IMR-90 (cell line): ENCODE measurements at regions not wholly inside any gene's neighbourhood (a gene's known extent, or its start where the extent isn't known, plus 50 kb on each side); places are given as distances from the start of the nearest gene placed in this dataset.

Experiments used
- ATAC-seq: fragments of 200-7000 bp; cut with Tn5 transposase; 2 replicates; pipeline ENCODE4 v1.9.1; 2020; ENCODE audit warnings: low read depth, mild to moderate bottlenecking, moderate library complexity
- BruUV-seq: library from RNA; stranded (reverse); fragments of 400-500 nt; replicated peaks from 2 replicates; lab custom pipeline; 2021; lab: Mats Ljungman, UMichigan
- CTCF ChIA-PET: fragments of 300-600 bp; formaldehyde crosslinking; extraction: SDS; loops from one replicate; lab custom pipeline; 2021; ENCODE audit warnings: antibody characterized with exemption; lab: Yijun Ruan, JAX
- POLR2A ChIA-PET: fragments of 300-600 bp; sonication (Branson Sonifier 250); formaldehyde crosslinking; loops from one replicate; lab custom pipeline; 2022; ENCODE audit warnings: antibody characterized with exemption; ENCODE audit not compliant: unreplicated experiment; lab: Charles Lee
- DNase-seq: peaks from one replicate; pipeline ENCODE4 v3.0.0; 2013
- H2AFZ ChIP-seq: replicated peaks from 2 replicates; pipeline ENCODE3; 2013; ENCODE audit warnings: low read length, mild to moderate bottlenecking; ENCODE audit not compliant: poor library complexity
- H2AK5ac ChIP-seq: 2 replicates; pipeline ENCODE4 v1.6.1; 2013; ENCODE audit warnings: low read depth, low read length, inconsistent platforms
- H2AK9ac ChIP-seq: replicated peaks from 2 replicates; pipeline ENCODE3; 2013; ENCODE audit warnings: mild to moderate bottlenecking, low read depth, low read length, moderate library complexity; ENCODE audit not compliant: poor library complexity
- H2BK120ac ChIP-seq: 2 replicates; pipeline ENCODE4 v1.6.1; 2013; ENCODE audit warnings: low read depth, low read length, inconsistent platforms
- H2BK15ac ChIP-seq: 3 replicates; pipeline ENCODE4 v1.6.1; 2013; ENCODE audit warnings: low read depth, low read length, inconsistent platforms
- H2BK20ac ChIP-seq: 2 replicates; pipeline ENCODE4 v1.6.1; 2013; ENCODE audit warnings: low read depth, mild to moderate bottlenecking, inconsistent platforms, low read length, moderate library complexity
- H2BK5ac ChIP-seq: 2 replicates; pipeline ENCODE4 v1.6.1; 2013; ENCODE audit warnings: mild to moderate bottlenecking, low read depth, low read length, inconsistent platforms; ENCODE audit not compliant: poor library complexity, severe bottlenecking
- H3K14ac ChIP-seq: replicated peaks from 2 replicates; pipeline ENCODE4 v1.6.1; 2013; ENCODE audit warnings: low read depth, low read length, inconsistent platforms
- H3K18ac ChIP-seq: 2 replicates; pipeline ENCODE4 v1.6.1; 2013; ENCODE audit warnings: low read depth, low read length, control low read depth
- H3K23ac ChIP-seq: 2 replicates; pipeline ENCODE4 v1.6.1; 2013; ENCODE audit warnings: low read depth, low read length, inconsistent platforms
- H3K27ac ChIP-seq: 2 replicates; pipeline ENCODE4 v1.5.1; 2013; ENCODE audit warnings: mild to moderate bottlenecking, control low read depth, low read length; ENCODE audit not compliant: insufficient read depth
- H3K27me3 ChIP-seq: 2 replicates; pipeline ENCODE4 v1.6.1; 2013; ENCODE audit warnings: low read length; ENCODE audit not compliant: control insufficient read depth, insufficient read depth
- H3K36me3 ChIP-seq: 2 replicates; pipeline ENCODE4 v1.6.1; 2013; ENCODE audit warnings: low read length, mixed read lengths; ENCODE audit not compliant: control insufficient read depth, insufficient read depth
- H3K4ac ChIP-seq: 2 replicates; pipeline ENCODE4 v1.6.1; 2013; ENCODE audit warnings: low read depth, low read length, inconsistent platforms
- H3K4me1 ChIP-seq: 2 replicates; pipeline ENCODE4 v1.6.1; 2013; ENCODE audit warnings: low read length, mixed read lengths; ENCODE audit not compliant: control insufficient read depth, insufficient read depth
- H3K4me2 ChIP-seq: 2 replicates; pipeline ENCODE4 v1.6.1; 2013; ENCODE audit warnings: low read depth, mild to moderate bottlenecking, control low read depth, low read length, moderate library complexity
- H3K4me3 ChIP-seq: 2 replicates; pipeline ENCODE4 v1.5.1; 2013; ENCODE audit warnings: low read depth, mild to moderate bottlenecking, control low read depth, low read length, moderate library complexity; ENCODE audit not compliant: insufficient read depth
- H3K56ac ChIP-seq: 2 replicates; pipeline ENCODE4 v1.6.1; 2013; ENCODE audit warnings: low read length, inconsistent platforms; ENCODE audit not compliant: insufficient read depth; ENCODE audit errors: extremely low read depth
- H3K79me1 ChIP-seq, 2 experiments: 2 replicates each; pipeline ENCODE4 v1.6.1; 2013; ENCODE audit warnings: low read length in 2 of 2, inconsistent platforms in 1 of 2, low read depth in 1 of 2
- H3K9ac ChIP-seq: 2 replicates; pipeline ENCODE4 v1.6.1; 2013; ENCODE audit warnings: low read depth, low read length, control low read depth
- H3K9me1 ChIP-seq: 2 replicates; pipeline ENCODE4 v1.6.1; 2013; ENCODE audit warnings: low read length, inconsistent platforms; ENCODE audit not compliant: insufficient read depth
- H3K9me3 ChIP-seq: 2 replicates; pipeline ENCODE4 v1.6.1; 2013; ENCODE audit warnings: low read length; ENCODE audit not compliant: control insufficient read depth, insufficient read depth
- H4K20me1 ChIP-seq: 2 replicates; pipeline ENCODE4 v1.6.1; 2013; ENCODE audit warnings: low read length, inconsistent platforms; ENCODE audit not compliant: insufficient read depth
- H4K5ac ChIP-seq: 2 replicates; pipeline ENCODE4 v1.6.1; 2013; ENCODE audit warnings: mild to moderate bottlenecking, low read depth, low read length, control low read depth
- H4K8ac ChIP-seq, 2 experiments: 2 replicates each; pipeline ENCODE4 v1.6.1; 2013; ENCODE audit warnings: low read depth in 2 of 2, low read length in 2 of 2, control low read depth in 1 of 2, inconsistent platforms in 1 of 2
- H4K91ac ChIP-seq: 2 replicates; pipeline ENCODE4 v1.6.1; 2013; ENCODE audit warnings: low read depth, low read length, inconsistent platforms; ENCODE audit not compliant: insufficient read depth
- BHLHE40 ChIP-seq: fragments of 150-350 bp; IDR thresholded peaks from 2 replicates; pipeline ENCODE4 v1.6.1; 2016; ENCODE audit warnings: mild to moderate bottlenecking, low read depth, low read length
- CEBPB ChIP-seq: IDR thresholded peaks from 2 replicates; pipeline ENCODE4 v1.6.1; 2012; ENCODE audit warnings: low read depth, low read length, improper control_type of control experiment
- CHD1 ChIP-seq: IDR thresholded peaks from 2 replicates; pipeline ENCODE4 v1.6.1; 2012; ENCODE audit warnings: low read depth, low read length, improper control_type of control experiment
- ELK1 ChIP-seq: fragments of 150-350 bp; IDR thresholded peaks from 2 replicates; pipeline ENCODE4 v1.6.1; 2016; ENCODE audit warnings: low read depth, mild to moderate bottlenecking, low read length, moderate library complexity, borderline replicate concordance
- FOS ChIP-seq: fragments of 150-350 bp; IDR thresholded peaks from 2 replicates; pipeline ENCODE4 v1.6.1; 2016; ENCODE audit warnings: low read depth, low read length
- MAFK ChIP-seq: IDR thresholded peaks from 2 replicates; pipeline ENCODE4 v1.6.1; 2012; ENCODE audit warnings: low read depth, low read length, improper control_type of control experiment
- MXI1 ChIP-seq: IDR thresholded peaks from 2 replicates; pipeline ENCODE4 v1.6.1; 2012; ENCODE audit warnings: low read depth, mild to moderate bottlenecking, low read length, moderate library complexity, borderline replicate concordance
- NFE2L2 ChIP-seq: fragments of 150-350 bp; IDR thresholded peaks from 2 replicates; pipeline ENCODE4 v1.6.1; 2016; ENCODE audit warnings: low read depth, mild to moderate bottlenecking, low read length
- POLR2A ChIP-seq: IDR thresholded peaks from 2 replicates; pipeline ENCODE4 v1.6.1; 2012; ENCODE audit warnings: mild to moderate bottlenecking, low read depth, low read length
- RAD21 ChIP-seq: IDR thresholded peaks from 2 replicates; pipeline ENCODE4 v1.6.1; 2012; ENCODE audit warnings: low read length, improper control_type of control experiment
- RCOR1 ChIP-seq: IDR thresholded peaks from 2 replicates; pipeline ENCODE4 v1.6.1; 2012; ENCODE audit warnings: mild to moderate bottlenecking, low read length, improper control_type of control experiment; ENCODE audit not compliant: insufficient replicate concordance
- RFX5 ChIP-seq: IDR thresholded peaks from 2 replicates; pipeline ENCODE4 v1.8.0; 2012; ENCODE audit warnings: low read depth, mild to moderate bottlenecking, low read length, moderate library complexity
- SMC3 ChIP-seq: fragments of 150-350 bp; IDR thresholded peaks from 2 replicates; pipeline ENCODE4 v1.6.1; 2016; ENCODE audit warnings: low read depth, mild to moderate bottlenecking, antibody characterized with exemption, low read length, moderate library complexity
- USF2 ChIP-seq: fragments of 150-350 bp; IDR thresholded peaks from 2 replicates; pipeline ENCODE4 v1.6.1; 2017; ENCODE audit warnings: mild to moderate bottlenecking, antibody characterized with exemption, low read length, low read depth
- whole genome bisulfite sequencing, 2 experiments: methylation state at CpG; one replicate each; pipeline versions ENCODE4 v1.1.5 to v1.1.7; 2013; ENCODE audit warnings: missing lambda C conversion rate in 2 of 2; ENCODE audit not compliant: insufficient read length in 1 of 2; ENCODE audit errors: extremely low coverage in 2 of 2; 5-methylcytosine and 5-hydroxymethylcytosine counted together
- dilution Hi-C: fragments of 300-500 bp; cut with HindIII; formaldehyde crosslinking; loops from one replicate; pipeline ENCODE4 v1.14.3; 2018; ENCODE audit warnings: low sequenced_read_pairs; ENCODE audit not compliant: unreplicated experiment
- in situ Hi-C: fragments of 300-500 bp; cut with MboI; formaldehyde crosslinking; loops from 3 replicates; pipeline ENCODE4 v1.14.3; 2019; ENCODE audit warnings: low sequenced_read_pairs, inconsistent platforms, mixed read lengths
- intact Hi-C: fragments of 100-400 bp; cut with micrococcal nuclease; formaldehyde crosslinking; loops from 2 replicates; pipeline ENCODE4 v1.10.0; 2022

DNA sequence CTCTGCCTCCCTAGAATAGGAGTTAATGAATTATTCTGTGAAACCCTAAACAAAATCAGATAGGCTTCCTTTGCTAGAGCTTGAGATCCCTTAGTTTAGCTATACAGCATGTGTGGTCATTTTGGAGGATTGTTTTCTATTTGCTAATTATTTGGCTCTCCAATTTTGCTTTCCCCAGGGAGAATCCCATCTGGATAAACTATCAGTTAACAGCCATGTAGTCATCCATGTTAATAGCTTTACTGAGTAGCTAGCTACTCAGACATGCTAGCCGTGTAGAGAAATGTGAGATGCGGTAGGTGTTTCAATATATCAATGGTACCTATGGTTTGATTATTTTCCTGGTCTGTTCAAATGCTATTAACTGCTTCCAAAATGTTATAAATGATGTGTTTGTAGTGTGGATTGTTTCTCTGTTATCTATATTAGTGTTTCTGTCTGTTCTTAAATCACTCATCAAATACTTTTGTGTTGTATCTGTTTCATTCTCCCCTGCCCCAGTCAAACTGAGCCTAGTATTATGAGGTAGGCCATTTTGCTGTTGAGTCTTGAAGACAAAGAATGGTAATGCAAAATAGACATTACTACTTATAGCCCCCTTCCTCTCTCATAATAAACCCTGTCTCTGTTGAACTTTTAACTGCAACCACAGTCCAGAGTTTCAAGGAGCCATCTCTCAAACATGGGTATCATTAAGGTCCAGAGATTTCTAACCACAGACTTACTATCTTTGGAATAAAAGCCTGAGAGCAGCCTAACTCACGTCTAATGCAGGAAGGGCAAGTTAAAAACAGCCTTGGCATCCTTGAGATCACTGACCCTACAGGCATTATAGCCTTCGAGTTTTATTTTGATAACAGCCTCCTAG is 56.1 kb upstream of the GRAMD1B start (continued):
- TF ChIP-seq RAD21 = no peak

DNA sequence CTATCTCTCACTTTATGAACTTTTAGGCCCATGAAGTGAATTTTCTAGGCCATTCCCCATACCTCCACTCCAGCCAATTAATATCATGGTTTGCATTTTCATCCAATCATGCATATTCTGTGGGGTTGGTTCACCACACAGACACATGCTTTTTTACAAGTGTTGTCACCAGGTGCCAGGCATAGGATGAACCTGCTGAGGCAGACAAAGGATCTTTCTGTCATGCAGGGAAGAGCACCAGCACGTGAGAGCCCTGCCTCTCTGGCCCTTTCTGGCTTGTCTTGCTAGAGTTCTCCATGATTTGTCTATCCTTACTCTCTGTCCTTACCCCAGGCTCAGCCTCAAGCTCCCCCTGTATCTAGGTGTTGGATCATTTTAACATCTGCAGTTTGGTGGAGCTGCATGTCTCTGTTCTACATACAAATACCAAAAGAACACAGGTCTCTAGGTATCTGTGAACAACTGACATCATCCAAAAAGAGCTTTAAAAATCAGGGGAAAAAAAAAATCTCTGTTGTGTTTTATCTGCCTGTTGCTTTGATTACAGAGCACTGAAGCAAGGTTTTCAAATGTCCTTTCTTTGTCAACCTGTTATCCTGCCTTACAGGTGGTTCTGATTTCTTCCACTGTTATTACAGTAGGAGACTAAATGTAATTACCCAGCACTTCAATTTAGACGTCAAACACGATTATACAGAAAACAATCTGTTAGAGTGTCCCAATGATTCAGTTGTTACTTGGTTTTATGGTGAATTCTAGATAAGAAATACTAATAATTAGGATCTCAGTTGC is 58.4 kb upstream of the GRAMD1B start:
- WGBS, 2 experiments = no CpG with 5 or more reads among the region's 3 CpGs
- Histone ChIP-seq H2BK20ac (no peak overlapping the region), H2AFZ (no peak overlapping the region), H3K27ac (no peak overlapping the region), H3K4me2 (no peak overlapping the region), H2BK120ac (no peak overlapping the region), H4K5ac (no peak overlapping the region), H4K91ac (no peak overlapping the region), H3K4ac (no peak overlapping the region), H3K36me3 (no peaks in the 10 kb centered on the region), H3K9me1 (no peaks in the 10 kb centered on the region), H3K79me1 (no peaks in the 10 kb centered on the region), H3K9ac (no peak overlapping the region), H3K23ac (no peak overlapping the region), H2AK5ac (no peak overlapping the region), H3K4me1 (no peaks in the 10 kb centered on the region), H3K27me3 (peaks cover 45% of the 10 kb centered on the region), H4K8ac (no peak overlapping the region), H3K18ac (no peak overlapping the region), H3K4me3 (no peak overlapping the region), H3K56ac (no peak overlapping the region), H4K20me1 (no peaks in the 10 kb centered on the region), H2BK15ac (no peak overlapping the region), H3K14ac (no peak overlapping the region), H2BK5ac (no peak overlapping the region), H3K9me3 (no peaks in the 10 kb centered on the region), H2AK9ac (no peak overlapping the region)
- DNase-seq = no peak
- intact Hi-C loops = no loop called here
- dilution Hi-C loops = no loop called here
- no TSS peak for BruUV-seq
- ChIA-PET CTCF (no interaction called here), POLR2A (interaction anchor here (0.5 kb wide), 1 partner anchor 293 kb away, joined by 4 read pairs; no protein-coding TSS in a partner anchor)
- ATAC-seq = no peak
- in situ Hi-C loops = no loop called here
- TF ChIP-seq RAD21 = no peak
- TF ChIP-seq USF2 = no peak
- TF ChIP-seq MAFK = no peak
- TF ChIP-seq RFX5 = no peak
- TF ChIP-seq RCOR1 = no peak
- no peak for TF ChIP-seq FOS
- no peak for TF ChIP-seq CEBPB
- no peak for TF ChIP-seq MXI1
- TF ChIP-seq CHD1 = no peak
- no peak for TF ChIP-seq BHLHE40
- no peak for TF ChIP-seq NFE2L2
- no peak for TF ChIP-seq SMC3
- TF ChIP-seq ELK1 = no peak
- no peak for TF ChIP-seq POLR2A
